ENCODE measurements at regions not wholly inside any gene's neighbourhood (a gene's known extent, or its start where the extent isn't known, plus 50 kb on each side); places are given as distances from the start of the nearest gene placed in this dataset.

DNA sequence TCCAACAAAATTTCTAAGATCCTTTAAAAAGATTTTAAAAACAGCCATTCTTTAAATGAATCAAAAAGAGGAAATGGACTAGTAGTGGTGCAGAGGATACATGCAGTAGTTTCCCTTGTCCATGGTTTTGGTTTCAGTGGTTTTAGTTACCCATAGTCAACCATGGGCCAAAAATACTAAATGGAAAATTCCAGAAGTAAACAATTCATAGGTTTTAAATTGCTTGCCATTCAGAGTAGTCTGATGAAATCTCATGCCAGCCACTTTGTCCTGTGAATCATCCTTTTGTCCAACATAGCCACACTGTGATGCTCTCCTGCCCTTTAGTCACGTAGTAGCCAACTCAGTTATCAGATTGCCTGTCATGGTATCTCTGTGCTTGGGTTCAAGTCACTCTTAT is 286.1 kb downstream of the ANXA1 start:
- TF ChIP-seq, protein P1, sequence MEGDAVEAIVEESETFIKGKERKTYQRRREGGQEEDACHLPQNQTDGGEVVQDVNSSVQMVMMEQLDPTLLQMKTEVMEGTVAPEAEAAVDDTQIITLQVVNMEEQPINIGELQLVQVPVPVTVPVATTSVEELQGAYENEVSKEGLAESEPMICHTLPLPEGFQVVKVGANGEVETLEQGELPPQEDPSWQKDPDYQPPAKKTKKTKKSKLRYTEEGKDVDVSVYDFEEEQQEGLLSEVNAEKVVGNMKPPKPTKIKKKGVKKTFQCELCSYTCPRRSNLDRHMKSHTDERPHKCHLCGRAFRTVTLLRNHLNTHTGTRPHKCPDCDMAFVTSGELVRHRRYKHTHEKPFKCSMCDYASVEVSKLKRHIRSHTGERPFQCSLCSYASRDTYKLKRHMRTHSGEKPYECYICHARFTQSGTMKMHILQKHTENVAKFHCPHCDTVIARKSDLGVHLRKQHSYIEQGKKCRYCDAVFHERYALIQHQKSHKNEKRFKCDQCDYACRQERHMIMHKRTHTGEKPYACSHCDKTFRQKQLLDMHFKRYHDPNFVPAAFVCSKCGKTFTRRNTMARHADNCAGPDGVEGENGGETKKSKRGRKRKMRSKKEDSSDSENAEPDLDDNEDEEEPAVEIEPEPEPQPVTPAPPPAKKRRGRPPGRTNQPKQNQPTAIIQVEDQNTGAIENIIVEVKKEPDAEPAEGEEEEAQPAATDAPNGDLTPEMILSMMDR (IDR thresholded peaks at IDR 0.05), result no peak
- TF ChIP-seq POLR2A (IDR thresholded peaks at IDR 0.05), result no peak

Measured in testis (tissue), 2 donors.